ENCODE measurements at regions not wholly inside any gene's neighbourhood (a gene's known extent, or its start where the extent isn't known, plus 50 kb on each side); places are given as distances from the start of the nearest gene placed in this dataset.

DNA sequence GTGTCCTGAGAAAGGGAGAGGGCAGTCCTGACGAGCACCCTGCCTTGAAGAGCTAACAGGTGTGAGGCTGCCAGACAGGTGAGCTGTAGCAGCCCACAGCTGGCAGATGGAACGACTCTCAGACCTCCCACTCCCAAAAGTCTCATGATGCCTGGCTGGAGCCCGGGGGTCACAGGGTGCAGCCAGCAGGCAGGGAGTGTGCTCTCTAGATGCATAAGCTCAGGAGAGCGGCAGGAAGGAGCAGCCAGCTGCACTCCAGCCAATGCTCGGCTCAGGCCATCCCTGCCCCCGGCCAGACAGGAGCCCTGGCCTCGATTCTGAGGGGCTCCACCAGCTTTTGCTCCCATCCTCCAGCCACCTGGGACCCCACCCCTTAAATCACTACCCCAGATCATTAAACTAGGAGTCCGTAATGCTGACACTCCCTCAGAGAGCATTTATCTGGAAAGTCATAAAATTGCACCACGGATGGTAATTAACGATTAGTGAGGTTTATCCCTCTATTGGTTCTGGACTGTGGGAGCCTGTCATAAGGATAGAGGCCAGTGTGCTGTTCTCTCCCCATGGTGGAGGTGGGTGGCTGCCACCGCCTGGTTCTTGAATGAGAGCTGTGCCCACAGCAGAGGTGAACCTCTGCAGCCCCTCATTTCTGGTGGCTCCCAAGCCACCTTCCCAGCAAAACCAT lies 63.5 kb upstream of the ZMIZ1 start:
- no peak for DNase-seq

DNA sequence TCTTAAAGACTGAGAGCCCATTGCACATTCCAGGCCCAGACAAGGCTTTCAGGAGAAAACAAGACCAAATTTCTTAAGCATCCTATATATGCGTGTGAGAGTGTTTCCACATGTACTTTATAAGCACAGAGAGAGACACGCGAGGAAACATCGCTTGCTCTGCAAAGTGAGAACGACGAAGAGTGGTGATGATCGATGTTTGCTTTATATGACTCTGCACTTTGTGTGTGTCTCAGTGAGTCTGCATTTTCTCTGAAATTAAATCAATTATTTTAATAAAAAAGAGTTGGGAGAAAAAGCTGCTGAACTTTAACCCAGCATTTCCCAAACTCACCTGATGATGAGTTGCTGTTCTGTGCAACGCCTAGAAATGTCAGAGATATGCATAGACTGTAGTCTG lies 61.7 kb upstream of the ZMIZ1 start:
- no peak for DNase-seq

DNA sequence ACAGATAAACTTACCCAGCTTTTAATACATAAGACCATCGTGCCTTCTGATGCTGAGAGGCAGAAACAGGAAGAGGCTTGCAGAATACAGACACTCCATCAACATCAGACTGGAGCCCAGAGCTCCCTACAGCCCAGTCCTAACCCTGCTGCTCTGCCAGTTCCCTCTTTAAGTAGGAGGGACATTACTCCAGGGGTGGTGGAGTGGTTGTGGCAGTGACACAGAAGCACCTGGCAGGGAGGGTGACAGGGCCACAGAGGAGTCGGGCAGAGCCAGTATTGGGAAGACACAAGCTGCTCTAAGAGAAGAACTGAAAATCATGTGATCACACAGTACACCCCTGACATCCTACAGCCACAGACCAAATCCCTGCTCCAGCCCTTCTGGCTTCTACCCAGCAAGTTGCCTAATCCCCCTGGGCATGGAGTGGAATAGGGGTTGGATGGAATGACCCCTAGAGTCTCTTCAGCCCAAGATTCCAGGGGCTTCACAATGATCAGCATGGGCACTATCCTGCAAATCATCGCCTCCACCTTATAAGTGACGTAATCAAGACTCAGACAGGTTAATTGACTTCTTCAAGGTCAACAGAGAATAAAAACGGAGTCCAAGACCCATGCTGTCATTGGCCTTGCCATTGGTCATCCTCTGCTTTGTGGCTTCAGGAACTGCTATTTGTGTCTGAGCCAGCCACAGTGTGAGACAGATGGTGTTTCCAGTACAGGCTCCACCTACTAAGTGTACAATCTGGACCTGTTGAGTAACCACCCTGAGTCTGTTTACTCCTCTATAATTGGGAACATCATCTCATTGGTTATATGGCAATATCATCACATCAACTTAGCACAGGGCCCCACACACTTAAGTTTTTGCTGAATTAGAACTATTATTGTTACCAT lies 61.1 kb upstream of the ZMIZ1 start:
- no peak for DNase-seq

DNA sequence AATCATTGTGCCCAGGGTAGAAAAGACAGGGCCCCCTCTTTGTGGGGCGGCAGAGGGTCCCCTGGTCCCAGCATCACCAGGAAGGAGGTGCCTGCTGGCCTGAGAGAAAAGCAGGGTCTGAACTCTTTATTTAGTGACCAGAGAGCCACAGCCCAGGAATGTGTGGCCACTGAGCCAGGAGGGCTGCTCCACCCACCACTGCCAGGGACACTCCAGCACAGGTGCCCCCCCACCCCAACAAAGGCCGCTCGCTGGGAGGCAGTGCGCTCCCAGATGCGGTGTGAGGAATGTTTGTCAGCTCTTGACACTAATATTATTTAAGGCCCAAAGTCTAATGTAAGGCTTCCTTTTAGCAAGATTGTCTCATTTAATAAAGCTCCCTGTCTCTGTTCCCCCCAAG lies 59.6 kb upstream of the ZMIZ1 start:
- no peak for DNase-seq

DNA sequence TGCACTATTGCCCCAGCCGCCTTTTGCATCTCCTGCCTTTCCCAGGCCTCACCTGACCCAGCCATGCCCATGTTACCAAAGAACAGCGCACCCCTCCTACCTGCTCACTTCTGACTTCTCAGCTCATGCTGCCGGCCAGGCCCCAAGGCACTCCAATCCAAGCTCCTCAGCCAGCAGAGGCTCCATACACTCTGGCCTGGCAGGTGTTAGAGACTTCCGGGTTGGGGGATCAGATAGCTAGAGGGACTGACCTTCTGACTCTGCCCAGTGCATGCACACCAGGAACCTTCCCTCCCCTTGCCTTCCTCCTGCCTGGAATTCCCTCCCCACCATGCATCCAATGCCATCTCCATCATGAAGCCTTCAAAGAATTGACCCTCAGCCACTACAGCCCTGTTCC lies 56.2 kb upstream of the ZMIZ1 start:
- no peak for DNase-seq

DNA sequence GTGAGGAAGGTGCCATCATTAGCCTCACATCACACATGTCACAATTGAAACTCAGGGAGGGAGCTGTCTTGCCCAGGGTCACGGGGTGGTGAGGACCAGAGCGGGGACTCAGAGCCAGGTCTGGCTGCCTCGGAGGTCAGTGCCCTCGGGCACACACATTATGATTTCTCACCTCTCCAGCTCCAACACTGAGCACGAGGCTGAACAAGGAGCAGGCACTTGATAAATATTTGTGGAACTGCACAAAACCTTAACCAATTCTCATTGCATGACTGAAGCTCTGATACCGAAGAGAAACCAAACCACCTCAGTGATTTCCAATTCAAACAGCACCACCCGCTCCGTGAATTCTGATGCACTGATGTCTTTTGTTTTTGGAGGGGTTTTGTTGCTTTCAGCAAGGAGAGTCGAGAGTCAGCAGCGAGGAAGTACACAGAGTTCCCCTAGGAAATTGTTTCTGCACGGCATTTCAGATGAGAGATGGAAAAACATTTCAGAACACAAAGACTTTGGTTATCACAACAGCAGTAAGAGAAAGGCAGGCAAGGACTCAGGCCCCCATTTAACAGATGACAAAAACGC lies 55.3 kb upstream of the ZMIZ1 start:
- DNase-seq = no peak

DNA sequence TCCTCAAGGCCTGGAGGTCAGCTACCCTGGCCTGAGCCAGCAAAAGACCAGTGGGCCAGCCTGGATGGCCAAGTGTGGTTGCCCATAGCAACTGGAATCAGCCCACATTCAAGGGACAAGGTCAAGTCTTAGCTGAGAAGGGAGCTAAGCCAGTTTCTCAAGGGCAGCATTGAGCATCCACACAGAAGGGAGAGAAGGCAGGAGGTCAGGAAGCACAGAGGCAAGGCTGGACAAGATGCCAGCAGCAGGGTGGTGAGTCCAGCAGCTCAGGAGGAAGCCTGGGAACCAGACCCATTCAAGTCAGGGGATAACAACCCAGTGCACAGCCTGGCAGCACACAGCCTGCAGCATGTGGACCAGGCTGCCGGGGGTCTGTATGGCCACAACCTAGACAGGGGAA lies 54.0 kb upstream of the ZMIZ1 start:
- no peak for DNase-seq

- no peak for DNase-seq
Observed at GRCh38 chr10:79017882-79018520, 50.8 kb upstream of the ZMIZ1 start.

- DNase-seq = no peak
Observed at GRCh38 chr10:79018521-79019011, 50.2 kb upstream of the ZMIZ1 start.

Data from NCI-H524 treated with DMSO at 0.1 percent for 48 hours (cell line).